ENCODE measurements at regions not wholly inside any gene's neighbourhood (a gene's known extent, or its start where the extent isn't known, plus 50 kb on each side); places are given as distances from the start of the nearest gene placed in this dataset.

- no peak overlapping the region for H3K4me3 ChIP-seq (ENCODE audit: low read length)
- DNase-seq (ENCODE audit: low read depth, low spot score), result no peak
- no peaks in the 10 kb centered on the region for H3K4me1 ChIP-seq (ENCODE audit: control insufficient read depth, insufficient read depth, low read length)
- H3K27me3 ChIP-seq (ENCODE audit: control insufficient read depth, insufficient read depth, low read length), result no peaks in the 10 kb centered on the region
- no peaks in the 10 kb centered on the region for H3K36me3 ChIP-seq (ENCODE audit: control insufficient read depth, insufficient read depth, low read length)
- H3K27ac ChIP-seq (ENCODE audit: low read length), result no peak overlapping the region
- H3K9me3 ChIP-seq (ENCODE audit: control insufficient read depth, insufficient read depth, low read length), result no peaks in the 10 kb centered on the region
- no CpG with 5 or more reads among the region's 6 CpGs for WGBS (ENCODE audit: insufficient coverage, insufficient read length)
These were observed 66.6 kb upstream of the ID2 start for GRCh38 chr2:8615252-8615575.

- H3K4me1 ChIP-seq (ENCODE audit: control insufficient read depth, insufficient read depth, low read length), result no peaks in the 10 kb centered on the region
- H3K36me3 ChIP-seq (ENCODE audit: control insufficient read depth, insufficient read depth, low read length), result no peaks in the 10 kb centered on the region
- no peaks in the 10 kb centered on the region for H3K9me3 ChIP-seq (ENCODE audit: control insufficient read depth, insufficient read depth, low read length)
- no CpG with 5 or more reads among the region's 14 CpGs for WGBS (ENCODE audit: insufficient coverage, insufficient read length)
- no peak overlapping the region for H3K4me3 ChIP-seq (ENCODE audit: low read length)
- H3K27ac ChIP-seq (ENCODE audit: low read length), result no peak overlapping the region
- no peaks in the 10 kb centered on the region for H3K27me3 ChIP-seq (ENCODE audit: control insufficient read depth, insufficient read depth, low read length)
- no peak for DNase-seq (ENCODE audit: low read depth, low spot score)
These were observed 66.1 kb upstream of the ID2 start for GRCh38 chr2:8615576-8616281.

- no peaks in the 10 kb centered on the region for H3K36me3 ChIP-seq (ENCODE audit: control insufficient read depth, insufficient read depth, low read length)
- no CpG with 5 or more reads among the region's 12 CpGs for WGBS (ENCODE audit: insufficient coverage, insufficient read length)
- H3K27me3 ChIP-seq (ENCODE audit: control insufficient read depth, insufficient read depth, low read length), result no peaks in the 10 kb centered on the region
- H3K4me1 ChIP-seq (ENCODE audit: control insufficient read depth, insufficient read depth, low read length), result no peaks in the 10 kb centered on the region
- no peak overlapping the region for H3K4me3 ChIP-seq (ENCODE audit: low read length)
- no peak for DNase-seq (ENCODE audit: low read depth, low spot score)
- no peak overlapping the region for H3K27ac ChIP-seq (ENCODE audit: low read length)
- H3K9me3 ChIP-seq (ENCODE audit: control insufficient read depth, insufficient read depth, low read length), result no peaks in the 10 kb centered on the region
These were observed 64.8 kb upstream of the ID2 start for GRCh38 chr2:8617048-8617447.

- Histone ChIP-seq H3K27me3 (ENCODE audit: control insufficient read depth, insufficient read depth, low read length) (no peaks in the 10 kb centered on the region), H3K4me3 (ENCODE audit: low read length) (no peak overlapping the region), H3K4me1 (ENCODE audit: control insufficient read depth, insufficient read depth, low read length) (no peaks in the 10 kb centered on the region), H3K27ac (ENCODE audit: low read length) (no peak overlapping the region), H3K9me3 (ENCODE audit: control insufficient read depth, insufficient read depth, low read length) (no peaks in the 10 kb centered on the region), H3K36me3 (ENCODE audit: control insufficient read depth, insufficient read depth, low read length) (no peaks in the 10 kb centered on the region)
- no CpG with 5 or more reads among the region's 8 CpGs for WGBS (ENCODE audit: insufficient coverage, insufficient read length)
- no peak for DNase-seq (ENCODE audit: low read depth, low spot score)
These were observed 64.3 kb upstream of the ID2 start for GRCh38 chr2:8617590-8617989.

- no peaks in the 10 kb centered on the region for H3K36me3 ChIP-seq (ENCODE audit: control insufficient read depth, insufficient read depth, low read length)
- H3K4me3 ChIP-seq (ENCODE audit: low read length), result no peak overlapping the region
- no CpG with 5 or more reads among the region's 5 CpGs for WGBS (ENCODE audit: insufficient coverage, insufficient read length)
- H3K27me3 ChIP-seq (ENCODE audit: control insufficient read depth, insufficient read depth, low read length), result no peaks in the 10 kb centered on the region
- no peaks in the 10 kb centered on the region for H3K9me3 ChIP-seq (ENCODE audit: control insufficient read depth, insufficient read depth, low read length)
- H3K27ac ChIP-seq (ENCODE audit: low read length), result no peak overlapping the region
- DNase-seq (ENCODE audit: low read depth, low spot score), result no peak
- H3K4me1 ChIP-seq (ENCODE audit: control insufficient read depth, insufficient read depth, low read length), result no peaks in the 10 kb centered on the region
These were observed 62.8 kb upstream of the ID2 start for GRCh38 chr2:8619071-8619470.

- Histone ChIP-seq H3K9me3 (ENCODE audit: control insufficient read depth, insufficient read depth, low read length) (no peaks in the 10 kb centered on the region), H3K27me3 (ENCODE audit: control insufficient read depth, insufficient read depth, low read length) (no peaks in the 10 kb centered on the region), H3K36me3 (ENCODE audit: control insufficient read depth, insufficient read depth, low read length) (no peaks in the 10 kb centered on the region), H3K4me1 (ENCODE audit: control insufficient read depth, insufficient read depth, low read length) (no peaks in the 10 kb centered on the region), H3K4me3 (ENCODE audit: low read length) (no peak overlapping the region), H3K27ac (ENCODE audit: low read length) (no peak overlapping the region)
- DNase-seq (ENCODE audit: low read depth, low spot score), result no peak
- WGBS (ENCODE audit: insufficient coverage, insufficient read length), result no CpG with 5 or more reads among the region's 7 CpGs
These were observed 61.1 kb upstream of the ID2 start for GRCh38 chr2:8620611-8621382.

- Histone ChIP-seq H3K4me3 (ENCODE audit: low read length) (no peak overlapping the region), H3K27me3 (ENCODE audit: control insufficient read depth, insufficient read depth, low read length) (no peaks in the 10 kb centered on the region), H3K36me3 (ENCODE audit: control insufficient read depth, insufficient read depth, low read length) (no peaks in the 10 kb centered on the region), H3K9me3 (ENCODE audit: control insufficient read depth, insufficient read depth, low read length) (no peaks in the 10 kb centered on the region), H3K27ac (ENCODE audit: low read length) (no peak overlapping the region), H3K4me1 (ENCODE audit: control insufficient read depth, insufficient read depth, low read length) (no peaks in the 10 kb centered on the region)
- DNase-seq (ENCODE audit: low read depth, low spot score), result no peak
- no CpG with 5 or more reads among the region's 7 CpGs for WGBS (ENCODE audit: insufficient coverage, insufficient read length)
These were observed 59.5 kb upstream of the ID2 start for GRCh38 chr2:8622199-8622911.

- Histone ChIP-seq H3K4me3 (ENCODE audit: low read length) (no peak overlapping the region), H3K9me3 (ENCODE audit: control insufficient read depth, insufficient read depth, low read length) (no peaks in the 10 kb centered on the region), H3K27me3 (ENCODE audit: control insufficient read depth, insufficient read depth, low read length) (no peaks in the 10 kb centered on the region), H3K36me3 (ENCODE audit: control insufficient read depth, insufficient read depth, low read length) (no peaks in the 10 kb centered on the region), H3K4me1 (ENCODE audit: control insufficient read depth, insufficient read depth, low read length) (no peaks in the 10 kb centered on the region), H3K27ac (ENCODE audit: low read length) (no peak overlapping the region)
- no peak for DNase-seq (ENCODE audit: low read depth, low spot score)
- no CpG with 5 or more reads among the region's 13 CpGs for WGBS (ENCODE audit: insufficient coverage, insufficient read length)
These were observed 58.9 kb upstream of the ID2 start for GRCh38 chr2:8622924-8623465.

- no CpG with 5 or more reads among the region's 12 CpGs for WGBS (ENCODE audit: insufficient coverage, insufficient read length)
- Histone ChIP-seq H3K36me3 (ENCODE audit: control insufficient read depth, insufficient read depth, low read length) (no peaks in the 10 kb centered on the region), H3K4me1 (ENCODE audit: control insufficient read depth, insufficient read depth, low read length) (no peaks in the 10 kb centered on the region), H3K27ac (ENCODE audit: low read length) (no peak overlapping the region), H3K9me3 (ENCODE audit: control insufficient read depth, insufficient read depth, low read length) (no peaks in the 10 kb centered on the region), H3K4me3 (ENCODE audit: low read length) (no peak overlapping the region), H3K27me3 (ENCODE audit: control insufficient read depth, insufficient read depth, low read length) (no peaks in the 10 kb centered on the region)
- DNase-seq (ENCODE audit: low read depth, low spot score), result no peak
These were observed 58.3 kb upstream of the ID2 start for GRCh38 chr2:8623576-8623957.

- no CpG with 5 or more reads among the region's 11 CpGs for WGBS (ENCODE audit: insufficient coverage, insufficient read length)
- H3K27ac ChIP-seq (ENCODE audit: low read length), result no peak overlapping the region
- no peaks in the 10 kb centered on the region for H3K27me3 ChIP-seq (ENCODE audit: control insufficient read depth, insufficient read depth, low read length)
- no peaks in the 10 kb centered on the region for H3K4me1 ChIP-seq (ENCODE audit: control insufficient read depth, insufficient read depth, low read length)
- no peaks in the 10 kb centered on the region for H3K36me3 ChIP-seq (ENCODE audit: control insufficient read depth, insufficient read depth, low read length)
- no peak for DNase-seq (ENCODE audit: low read depth, low spot score)
- H3K9me3 ChIP-seq (ENCODE audit: control insufficient read depth, insufficient read depth, low read length), result no peaks in the 10 kb centered on the region
- no peak overlapping the region for H3K4me3 ChIP-seq (ENCODE audit: low read length)
These were observed 57.8 kb upstream of the ID2 start for GRCh38 chr2:8623958-8624591.

Measured in iPS DF 6.9 (cell line).